Chondrocyte (in vitro differentiated cells): ENCODE measurements at regions not wholly inside any gene's neighbourhood (a gene's known extent, or its start where the extent isn't known, plus 50 kb on each side); places are given as distances from the start of the nearest gene placed in this dataset.

Source experiments
- DNase-seq: peaks from one replicate; pipeline ENCODE4 v3.0.0; 2021; ENCODE audit warnings: mixed read lengths, low spot score
- H3K27ac Mint-ChIP-seq: one replicate; pipeline ENCODE4 v1.8.0; 2021; ENCODE audit warnings: mild to moderate bottlenecking, moderate library complexity, mixed read lengths; ENCODE audit not compliant: unreplicated experiment
- H3K27me3 Mint-ChIP-seq: 2 replicates; pipeline ENCODE4 v1.8.0; 2021; ENCODE audit warnings: low read depth, mixed read lengths
- H3K36me3 Mint-ChIP-seq: 2 replicates; pipeline ENCODE4 v1.8.0; 2021; ENCODE audit warnings: low read depth, mixed read lengths
- H3K4me1 Mint-ChIP-seq: 2 replicates; pipeline ENCODE4 v1.8.0; 2021; ENCODE audit warnings: low read depth, mild to moderate bottlenecking, mixed read lengths
- H3K4me3 Mint-ChIP-seq: one replicate; pipeline ENCODE4 v1.8.0; 2021; ENCODE audit warnings: mild to moderate bottlenecking, moderate library complexity, mixed read lengths; ENCODE audit not compliant: unreplicated experiment
- H3K9me3 Mint-ChIP-seq: 2 replicates; pipeline ENCODE4 v1.8.0; 2021; ENCODE audit warnings: low read depth, mixed read lengths
- CTCF ChIP-seq: fragments of 200-600 bp; sonication (generic); IDR thresholded peaks from 2 replicates; pipeline ENCODE4 v1.5.0; 2021; ENCODE audit warnings: antibody characterized with exemption, mild to moderate bottlenecking, moderate library complexity

- no peaks in the 10 kb centered on the region for H3K4me1 Mint-ChIP-seq
- no peaks in the 10 kb centered on the region for H3K9me3 Mint-ChIP-seq
- no peaks in the 10 kb centered on the region for H3K36me3 Mint-ChIP-seq
- H3K27me3 Mint-ChIP-seq: no peaks in the 10 kb centered on the region
- no peak for DNase-seq
- no peak for TF ChIP-seq CTCF
- H3K27ac Mint-ChIP-seq: no peak overlapping the region
- H3K4me3 Mint-ChIP-seq: no peak overlapping the region
These were observed 534.4 kb downstream of the ETV1 start for GRCh38 chr7:13454916-13455592.

GRCh38 chr7:13457790-13458189, 531.7 kb downstream of the ETV1 start:
- Mint-ChIP-seq H3K27ac (no peak overlapping the region), H3K4me1 (no peaks in the 10 kb centered on the region), H3K9me3 (no peaks in the 10 kb centered on the region), H3K4me3 (no peak overlapping the region), H3K36me3 (no peaks in the 10 kb centered on the region), H3K27me3 (no peaks in the 10 kb centered on the region)
- no peak for TF ChIP-seq CTCF
- DNase-seq: no peak

GRCh38 chr7:13466874-13467547, 522.5 kb downstream of the ETV1 start:
- H3K9me3 Mint-ChIP-seq: peaks cover 2% of the 10 kb centered on the region
- no peaks in the 10 kb centered on the region for H3K36me3 Mint-ChIP-seq
- no peaks in the 10 kb centered on the region for H3K4me1 Mint-ChIP-seq
- TF ChIP-seq CTCF: no peak
- no peak for DNase-seq
- no peaks in the 10 kb centered on the region for H3K27me3 Mint-ChIP-seq
- H3K4me3 Mint-ChIP-seq: no peak overlapping the region
- H3K27ac Mint-ChIP-seq: no peak overlapping the region

GRCh38 chr7:13476881-13477444, 512.5 kb downstream of the ETV1 start:
- Mint-ChIP-seq H3K9me3 (peaks cover 2% of the 10 kb centered on the region), H3K27ac (no peak overlapping the region), H3K36me3 (no peaks in the 10 kb centered on the region), H3K4me1 (no peaks in the 10 kb centered on the region), H3K4me3 (no peak overlapping the region), H3K27me3 (no peaks in the 10 kb centered on the region)
- peak; percentile 18 for TF ChIP-seq CTCF
- no peak for DNase-seq

GRCh38 chr7:13489386-13489785, 500.1 kb downstream of the ETV1 start:
- H3K36me3 Mint-ChIP-seq: no peaks in the 10 kb centered on the region
- peak; percentile 63 for DNase-seq
- H3K4me1 Mint-ChIP-seq: no peaks in the 10 kb centered on the region
- H3K27ac Mint-ChIP-seq: no peak overlapping the region
- H3K27me3 Mint-ChIP-seq: no peaks in the 10 kb centered on the region
- no peak for TF ChIP-seq CTCF
- no peak overlapping the region for H3K4me3 Mint-ChIP-seq
- H3K9me3 Mint-ChIP-seq: peaks cover 27% of the 10 kb centered on the region
